IMR-90 (cell line): ENCODE measurements at regions not wholly inside any gene's neighbourhood (a gene's known extent, or its start where the extent isn't known, plus 50 kb on each side); places are given as distances from the start of the nearest gene placed in this dataset.

Experiments used
- CTCF ChIP-seq: conservative IDR thresholded peaks from 2 replicates; pipeline ENCODE4 v1.5.1; 2012; ENCODE audit warnings: mild to moderate bottlenecking, low read depth, low read length, improper control_type of control experiment
- MAFK ChIP-seq: IDR thresholded peaks from 2 replicates; pipeline ENCODE4 v1.6.1; 2012; ENCODE audit warnings: low read depth, low read length, improper control_type of control experiment
- POLR2A ChIP-seq: IDR thresholded peaks from 2 replicates; pipeline ENCODE4 v1.6.1; 2012; ENCODE audit warnings: mild to moderate bottlenecking, low read depth, low read length
- RAD21 ChIP-seq: IDR thresholded peaks from 2 replicates; pipeline ENCODE4 v1.6.1; 2012; ENCODE audit warnings: low read length, improper control_type of control experiment
- USF2 ChIP-seq: fragments of 150-350 bp; IDR thresholded peaks from 2 replicates; pipeline ENCODE4 v1.6.1; 2017; ENCODE audit warnings: mild to moderate bottlenecking, antibody characterized with exemption, low read length, low read depth

GRCh38 chr3:176699288-176699687 is 498.0 kb downstream of the TBL1XR1 start:
- TF ChIP-seq CTCF, result no peak
- no peak for TF ChIP-seq POLR2A
- TF ChIP-seq RAD21, result no peak
- no peak for TF ChIP-seq MAFK
- TF ChIP-seq USF2, result no peak
